Left ventricle myocardium inferior (tissue), 1 donor: ENCODE measurements at regions not wholly inside any gene's neighbourhood (a gene's known extent, or its start where the extent isn't known, plus 50 kb on each side); places are given as distances from the start of the nearest gene placed in this dataset.

ENCODE experiments used
- DNase-seq: peaks from one replicate; pipeline ENCODE4 v3.0.0-alpha.2; 2020
- H3K27ac ChIP-seq: fragments of 200-600 bp; replicated peaks from 2 replicates; pipeline ENCODE4 v1.8.0; 2021
- H3K27me3 ChIP-seq: fragments of 200-600 bp; 2 replicates; pipeline ENCODE4 v1.8.0; 2021; ENCODE audit warnings: low read depth
- H3K36me3 ChIP-seq: fragments of 200-600 bp; 2 replicates; pipeline ENCODE4 v1.8.0; 2021
- H3K4me1 ChIP-seq: fragments of 200-600 bp; 2 replicates; pipeline ENCODE4 v1.8.0; 2021
- H3K4me3 ChIP-seq: fragments of 200-600 bp; 2 replicates; pipeline ENCODE4 v1.8.0; 2021; ENCODE audit warnings: mild to moderate bottlenecking, moderate library complexity
- H3K9me3 ChIP-seq: fragments of 200-600 bp; replicated peaks from 2 replicates; pipeline ENCODE4 v1.8.0; 2021
- intact Hi-C: fragments of 100-400 bp; cut with micrococcal nuclease; formaldehyde crosslinking; loops from one replicate; pipeline ENCODE4 v1.11.0; 2022
- TF ChIP-seq, protein P1 (sequence below): fragments of 200-600 bp; IDR thresholded peaks from 2 replicates; pipeline ENCODE4 v1.8.0; 2021; ENCODE audit warnings: antibody characterized with exemption, mild to moderate bottlenecking, borderline replicate concordance
- donor health status: DM: no; HTN: yes; CAD: no; lungs with severe emphysema.

- no peaks in the 10 kb centered on the region for H3K4me1 ChIP-seq
- TF ChIP-seq, protein P1, sequence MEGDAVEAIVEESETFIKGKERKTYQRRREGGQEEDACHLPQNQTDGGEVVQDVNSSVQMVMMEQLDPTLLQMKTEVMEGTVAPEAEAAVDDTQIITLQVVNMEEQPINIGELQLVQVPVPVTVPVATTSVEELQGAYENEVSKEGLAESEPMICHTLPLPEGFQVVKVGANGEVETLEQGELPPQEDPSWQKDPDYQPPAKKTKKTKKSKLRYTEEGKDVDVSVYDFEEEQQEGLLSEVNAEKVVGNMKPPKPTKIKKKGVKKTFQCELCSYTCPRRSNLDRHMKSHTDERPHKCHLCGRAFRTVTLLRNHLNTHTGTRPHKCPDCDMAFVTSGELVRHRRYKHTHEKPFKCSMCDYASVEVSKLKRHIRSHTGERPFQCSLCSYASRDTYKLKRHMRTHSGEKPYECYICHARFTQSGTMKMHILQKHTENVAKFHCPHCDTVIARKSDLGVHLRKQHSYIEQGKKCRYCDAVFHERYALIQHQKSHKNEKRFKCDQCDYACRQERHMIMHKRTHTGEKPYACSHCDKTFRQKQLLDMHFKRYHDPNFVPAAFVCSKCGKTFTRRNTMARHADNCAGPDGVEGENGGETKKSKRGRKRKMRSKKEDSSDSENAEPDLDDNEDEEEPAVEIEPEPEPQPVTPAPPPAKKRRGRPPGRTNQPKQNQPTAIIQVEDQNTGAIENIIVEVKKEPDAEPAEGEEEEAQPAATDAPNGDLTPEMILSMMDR, result no peak
These were observed 177.0 kb upstream of the GLI3 start for GRCh38 chr7:42414028-42414427.

DNA sequence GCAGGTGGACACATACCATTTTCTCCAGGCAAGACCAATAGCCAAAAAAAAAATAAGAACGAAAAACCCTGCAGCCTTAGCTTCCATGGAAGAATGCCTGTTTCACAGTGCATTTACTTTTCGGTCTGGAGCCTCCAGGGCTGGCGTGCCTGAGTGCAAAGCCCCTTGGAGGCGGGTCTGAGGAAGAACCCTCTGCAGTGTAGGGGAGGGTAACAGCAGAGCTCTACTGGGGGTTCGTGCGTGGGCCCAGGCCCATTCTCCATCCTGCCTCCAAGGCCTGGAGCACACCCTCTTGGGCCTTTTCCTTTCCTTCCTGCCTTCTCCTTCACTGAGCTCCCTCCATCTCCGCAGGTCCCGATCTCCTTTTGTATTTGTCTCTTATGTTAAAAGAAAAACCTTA lies 172.3 kb upstream of the GLI3 start:
- H3K4me1 ChIP-seq, result no peaks in the 10 kb centered on the region
- intact Hi-C loops, result no loop called here
- no peak overlapping the region for H3K4me3 ChIP-seq
- H3K9me3 ChIP-seq, result no peaks in the 10 kb centered on the region
- TF ChIP-seq, protein P1, result no peak
- no peak for DNase-seq
- H3K36me3 ChIP-seq, result no peaks in the 10 kb centered on the region
- H3K27me3 ChIP-seq, result no peaks in the 10 kb centered on the region
- H3K27ac ChIP-seq, result no peak overlapping the region

More at GRCh38 chr7:42414028-42414427, 177.0 kb upstream of the GLI3 start:
- Histone ChIP-seq H3K27me3 (no peaks in the 10 kb centered on the region), H3K27ac (no peak overlapping the region), H3K4me3 (no peak overlapping the region), H3K36me3 (no peaks in the 10 kb centered on the region), H3K9me3 (no peaks in the 10 kb centered on the region)
- intact Hi-C loops, result no loop called here
- no peak for DNase-seq

DNA sequence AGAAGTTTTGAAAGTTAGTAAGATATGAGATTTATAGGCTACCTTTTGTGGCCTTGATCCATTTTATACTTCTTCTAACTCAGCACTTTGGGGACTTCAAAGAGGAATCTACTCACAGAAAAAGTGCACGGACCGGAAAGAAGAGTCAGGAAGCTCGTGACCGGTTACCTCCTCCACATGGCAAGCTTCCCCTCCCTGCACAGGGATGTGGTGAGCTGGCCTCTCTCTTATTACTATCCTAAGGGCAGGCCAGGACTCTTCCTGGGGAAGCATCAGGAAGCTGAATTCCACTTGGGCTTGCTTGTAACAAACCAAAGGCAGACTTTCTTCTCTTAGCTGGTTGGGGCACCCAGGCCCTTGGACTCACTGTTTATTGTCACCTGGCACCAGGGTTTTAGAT lies 170.8 kb upstream of the GLI3 start:
- intact Hi-C loops, result no loop called here
- H3K36me3 ChIP-seq, result no peaks in the 10 kb centered on the region
- H3K27ac ChIP-seq, result no peak overlapping the region
- no peaks in the 10 kb centered on the region for H3K4me1 ChIP-seq
- no peaks in the 10 kb centered on the region for H3K27me3 ChIP-seq
- H3K9me3 ChIP-seq, result no peaks in the 10 kb centered on the region
- no peak overlapping the region for H3K4me3 ChIP-seq
- TF ChIP-seq, protein P1, result no peak
- DNase-seq, result no peak

GRCh38 chr7:42407021-42407710 lies 170.2 kb upstream of the GLI3 start:
- no peaks in the 10 kb centered on the region for H3K36me3 ChIP-seq
- H3K27ac ChIP-seq, result no peak overlapping the region
- TF ChIP-seq, protein P1, result no peak
- no peaks in the 10 kb centered on the region for H3K9me3 ChIP-seq
- no peak for DNase-seq
- no peaks in the 10 kb centered on the region for H3K4me1 ChIP-seq
- no peak overlapping the region for H3K4me3 ChIP-seq
- H3K27me3 ChIP-seq, result no peaks in the 10 kb centered on the region
- intact Hi-C loops, result no loop called here

DNA sequence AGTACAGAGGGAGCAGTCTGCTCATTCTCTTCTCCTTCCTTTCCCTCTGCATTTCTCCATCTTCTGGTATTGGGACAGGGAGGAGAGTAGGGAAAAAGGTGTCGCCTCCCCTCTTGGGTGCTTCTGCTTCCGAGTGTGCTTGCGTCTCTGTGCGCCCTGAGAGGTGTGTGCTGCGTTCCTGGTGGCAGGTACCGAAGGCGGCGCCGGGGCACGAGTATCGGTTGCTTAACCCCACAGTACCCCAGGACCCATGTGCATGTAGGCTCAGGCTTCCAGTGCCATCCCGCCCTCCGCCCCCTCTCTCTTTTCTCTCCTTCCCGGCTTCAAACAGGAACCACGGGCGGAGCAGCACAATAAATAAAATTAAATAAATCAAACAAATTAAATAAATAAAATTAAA lies 169.3 kb upstream of the GLI3 start:
- no peaks in the 10 kb centered on the region for H3K4me1 ChIP-seq
- H3K27me3 ChIP-seq, result no peaks in the 10 kb centered on the region
- H3K27ac ChIP-seq, result no peak overlapping the region
- no peaks in the 10 kb centered on the region for H3K36me3 ChIP-seq
- TF ChIP-seq, protein P1, result no peak
- intact Hi-C loops, result no loop called here
- no peak for DNase-seq
- no peaks in the 10 kb centered on the region for H3K9me3 ChIP-seq
- no peak overlapping the region for H3K4me3 ChIP-seq
